Pons (tissue), 1 donor: ENCODE measurements at regions not wholly inside any gene's neighbourhood (a gene's known extent, or its start where the extent isn't known, plus 50 kb on each side); places are given as distances from the start of the nearest gene placed in this dataset.

ENCODE experiments used
- DNase-seq: peaks from one replicate; pipeline ENCODE4 v3.0.0-alpha.2; 2016; ENCODE audit warnings: low spot score

GRCh38 chr4:187238646-187239045, 515.0 kb upstream of the FAT1 start:
- no peak for DNase-seq

GRCh38 chr4:187251896-187252295, 528.2 kb upstream of the FAT1 start:
- DNase-seq: no peak

DNA sequence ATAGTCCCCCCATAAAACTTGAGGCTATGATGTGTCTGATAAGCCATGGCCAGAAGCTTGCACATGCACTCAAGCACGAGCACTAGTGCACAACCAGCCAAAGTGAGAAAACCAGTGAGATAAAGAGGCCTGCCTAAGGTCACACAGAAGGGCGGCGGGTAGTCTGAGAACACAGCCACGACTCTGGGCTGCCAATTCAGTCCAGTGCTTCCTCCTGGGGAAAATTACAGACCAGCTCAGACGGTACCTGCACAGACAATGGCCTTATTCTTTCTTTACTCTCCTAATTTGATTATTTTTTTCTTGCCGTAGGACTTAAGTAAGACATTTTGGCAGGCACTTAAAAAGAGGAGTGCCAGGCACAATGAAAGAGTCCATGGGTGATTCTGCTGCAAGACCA, 533.2 kb upstream of the FAT1 start:
- no peak for DNase-seq

- no peak for DNase-seq
Observed at GRCh38 chr4:187258651-187259401, 535.2 kb upstream of the FAT1 start.

DNA sequence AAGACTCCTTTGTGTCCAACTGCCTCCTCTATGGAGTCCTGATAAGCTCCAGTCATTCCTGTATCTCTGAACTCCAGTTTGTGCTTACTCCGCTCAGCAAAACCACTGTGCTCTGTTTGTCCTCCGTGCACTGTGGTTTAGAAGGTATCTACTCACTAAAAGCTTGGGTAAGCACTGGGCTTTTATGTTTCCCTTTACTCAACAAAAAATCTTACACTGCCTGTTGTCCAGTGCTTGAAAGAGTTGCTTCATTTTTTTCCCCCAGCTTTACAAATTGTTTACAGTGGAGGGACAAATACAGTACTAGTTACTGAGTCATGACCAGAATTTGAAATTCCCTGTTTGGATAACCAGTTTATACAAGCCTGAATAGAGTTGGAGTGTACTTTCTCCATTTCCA, 545.3 kb upstream of the FAT1 start:
- no peak for DNase-seq

- DNase-seq: no peak
Observed at GRCh38 chr4:187270154-187270553, 546.5 kb upstream of the FAT1 start.

DNA sequence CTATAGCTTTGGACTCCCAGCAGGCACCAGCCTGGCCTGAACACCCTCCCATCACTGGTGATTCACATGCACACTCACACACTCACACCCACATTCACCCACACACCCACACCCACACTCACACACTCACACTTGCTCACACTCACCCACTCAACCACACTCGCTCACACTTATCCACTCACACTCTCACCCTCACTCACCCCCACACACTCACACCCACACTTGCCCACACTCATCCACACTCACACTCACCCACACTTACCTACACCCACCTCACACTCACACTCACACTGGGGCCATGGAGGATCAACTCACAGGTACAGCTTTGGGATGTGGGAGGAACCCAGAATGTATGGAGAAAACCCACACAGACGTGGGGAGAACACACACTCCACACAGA, 548.2 kb upstream of the FAT1 start:
- DNase-seq: no peak

- peak; percentile 12 for DNase-seq
Observed at GRCh38 chr4:187274153-187274552, 550.5 kb upstream of the FAT1 start.

- no peak for DNase-seq
Observed at GRCh38 chr4:187276736-187277408, 553.2 kb upstream of the FAT1 start.

GRCh38 chr4:187283201-187283955, 559.7 kb upstream of the FAT1 start:
- DNase-seq: peak; percentile 39

GRCh38 chr4:187286525-187286924, 562.9 kb upstream of the FAT1 start:
- DNase-seq: no peak

DNA sequence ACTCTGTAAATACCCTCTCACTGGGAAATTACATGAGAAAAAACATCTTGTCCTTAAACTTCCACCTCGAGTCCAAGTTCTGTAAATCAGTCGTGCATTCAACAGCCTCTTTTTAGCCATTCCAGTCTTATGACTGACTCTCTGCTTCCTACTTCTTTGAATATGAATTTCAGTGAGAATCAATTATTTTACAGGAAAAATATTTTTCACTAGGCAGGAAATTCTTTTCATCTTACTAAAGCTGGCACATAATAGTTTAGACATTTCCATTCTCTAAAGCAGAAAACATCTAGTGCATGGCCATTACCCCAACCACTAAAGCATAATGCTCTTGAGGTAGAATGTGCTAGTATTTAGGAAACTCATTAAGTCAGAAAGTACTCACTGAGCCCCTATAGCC, 565.7 kb upstream of the FAT1 start:
- no peak for DNase-seq

DNA sequence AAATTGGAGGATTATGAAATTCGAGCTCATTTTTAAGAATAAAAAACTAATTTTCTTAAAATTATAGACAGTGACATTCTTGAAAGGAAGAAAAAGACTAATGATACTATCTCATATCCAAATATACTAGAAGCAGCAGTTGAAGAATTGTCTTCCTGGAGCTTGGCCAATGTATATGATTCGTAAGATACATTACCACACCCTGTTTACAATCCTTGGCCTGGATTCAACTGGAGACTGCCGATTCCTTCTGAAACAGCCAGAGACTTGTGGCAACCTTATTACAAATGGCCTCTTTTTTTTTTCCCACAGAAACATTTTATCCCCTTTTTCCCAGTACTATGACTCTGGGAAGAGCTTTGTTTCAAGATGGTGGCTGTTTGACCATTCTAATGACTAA, 571.2 kb upstream of the FAT1 start:
- DNase-seq: no peak

DNA sequence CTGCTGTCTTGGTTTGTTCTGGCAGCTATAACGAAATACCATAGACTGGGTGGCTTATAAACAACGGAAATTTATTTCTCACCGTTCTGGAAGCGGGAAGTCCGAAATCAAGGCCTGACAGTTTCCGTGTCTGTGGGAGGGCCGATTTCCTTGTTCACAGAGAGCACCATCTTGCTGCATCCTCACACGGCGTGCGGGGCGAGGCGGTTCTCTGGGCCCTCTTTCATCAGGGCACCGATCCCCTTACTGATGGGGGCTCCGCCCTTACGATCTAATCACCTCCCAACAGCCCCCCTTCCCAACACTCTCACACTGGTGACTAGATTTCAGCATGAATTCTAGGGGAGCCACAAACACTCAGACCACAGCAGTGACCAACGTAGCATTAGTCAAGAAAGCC, 578.3 kb upstream of the FAT1 start:
- DNase-seq: no peak

GRCh38 chr4:187302457-187303150, 578.9 kb upstream of the FAT1 start:
- no peak for DNase-seq

GRCh38 chr4:187304133-187304532, 580.5 kb upstream of the FAT1 start:
- no peak for DNase-seq

GRCh38 chr4:187307131-187307530, 583.5 kb upstream of the FAT1 start:
- DNase-seq: no peak

DNA sequence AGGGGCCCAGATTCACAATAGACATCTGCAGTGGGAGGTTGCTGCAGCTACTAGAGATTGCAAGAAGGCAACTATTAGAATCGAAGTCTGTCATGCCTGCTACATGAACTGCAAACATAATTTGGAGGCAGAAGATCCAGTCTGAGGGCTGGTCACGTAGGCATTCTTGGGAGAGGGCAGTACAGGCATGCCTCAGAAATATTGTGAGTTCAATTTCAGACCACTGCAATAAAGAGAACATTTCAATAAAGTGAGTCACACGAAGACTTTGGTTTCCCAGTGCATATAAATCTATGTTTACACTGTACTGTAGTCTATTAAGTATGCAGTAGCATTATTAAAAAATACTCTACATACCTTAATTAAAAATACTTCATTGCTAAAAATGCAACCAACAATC, 585.8 kb upstream of the FAT1 start:
- no peak for DNase-seq

DNA sequence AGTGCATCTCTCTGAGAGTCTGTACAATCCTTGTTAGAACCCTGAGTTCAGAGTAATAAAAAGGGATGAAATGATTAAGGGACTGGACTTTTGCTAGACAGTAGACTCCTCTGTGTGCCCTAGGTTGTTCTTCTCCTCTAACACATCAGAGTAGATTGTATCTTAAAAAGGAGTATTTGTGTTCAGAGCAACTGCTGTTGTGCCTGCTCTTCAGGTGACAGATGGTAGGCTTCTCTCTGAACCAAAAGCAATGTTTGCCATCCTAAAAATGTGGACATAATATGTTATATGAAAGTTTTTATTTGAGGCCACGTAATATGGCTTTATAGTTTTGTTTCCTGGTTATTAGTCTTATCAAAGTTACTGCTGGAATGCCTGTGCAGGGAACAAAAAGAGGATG, 588.6 kb upstream of the FAT1 start:
- DNase-seq: no peak

- no peak for DNase-seq
Observed at GRCh38 chr4:187317799-187318198, 594.1 kb upstream of the FAT1 start.

- no peak for DNase-seq
Observed at GRCh38 chr4:187321711-187322110, 598.1 kb upstream of the FAT1 start.

GRCh38 chr4:187332141-187332540, 608.5 kb upstream of the FAT1 start:
- DNase-seq: no peak

- DNase-seq: no peak
Observed at GRCh38 chr4:187333151-187333550, 609.5 kb upstream of the FAT1 start.
